ENCODE measurements at regions not wholly inside any gene's neighbourhood (a gene's known extent, or its start where the extent isn't known, plus 50 kb on each side); places are given as distances from the start of the nearest gene placed in this dataset.

GRCh38 chr1:234706931-234707330 lies 97.0 kb upstream of the IRF2BP2 start:
- TF ChIP-seq CTCF (IDR thresholded peaks at IDR 0.05), result no peak
- TF ChIP-seq POLR2A (IDR thresholded peaks at IDR 0.05), result no peak

Measured in uterus (tissue), 2 donors.